H9 (cell line): ENCODE measurements at regions not wholly inside any gene's neighbourhood (a gene's known extent, or its start where the extent isn't known, plus 50 kb on each side); places are given as distances from the start of the nearest gene placed in this dataset.

ENCODE experiments used
- DNase-seq: peaks from one replicate; pipeline ENCODE4 v3.0.0-alpha.2; 2017
- H2AFZ ChIP-seq: one replicate; pipeline ENCODE4 v1.6.1; 2013; ENCODE audit warnings: mild to moderate bottlenecking, low read length, control low read depth, moderate library complexity
- H2AK5ac ChIP-seq: 2 replicates; pipeline ENCODE4 v1.6.1; 2013; ENCODE audit warnings: low read length, control low read depth, mixed read lengths; ENCODE audit not compliant: insufficient read length
- H2BK120ac ChIP-seq: one replicate; pipeline ENCODE4 v1.6.1; 2013; ENCODE audit warnings: low read depth, mild to moderate bottlenecking, low read length, control low read depth, inconsistent platforms; ENCODE audit not compliant: poor library complexity, severe bottlenecking
- H2BK12ac ChIP-seq: 2 replicates; pipeline ENCODE4 v1.6.1; 2013; ENCODE audit warnings: low read length, control low read depth, mixed read lengths, low read depth; ENCODE audit not compliant: insufficient read length
- H2BK15ac ChIP-seq: 2 replicates; pipeline ENCODE4 v1.6.1; 2013; ENCODE audit warnings: low read depth, low read length, control low read depth
- H2BK20ac ChIP-seq: one replicate; pipeline ENCODE4 v1.6.1; 2013; ENCODE audit warnings: low read depth, mild to moderate bottlenecking, low read length, control low read depth, inconsistent platforms; ENCODE audit not compliant: poor library complexity, severe bottlenecking
- H2BK5ac ChIP-seq: 2 replicates; pipeline ENCODE4 v1.6.1; 2013; ENCODE audit warnings: low read length, control low read depth, mixed read lengths; ENCODE audit not compliant: insufficient read length
- H3K14ac ChIP-seq: 2 replicates; pipeline ENCODE4 v1.6.1; 2013; ENCODE audit warnings: low read length, control low read depth; ENCODE audit not compliant: insufficient read depth
- H3K18ac ChIP-seq: 2 replicates; pipeline ENCODE4 v1.6.1; 2013; ENCODE audit warnings: low read depth, mild to moderate bottlenecking, mixed read lengths, low read length, control low read depth; ENCODE audit not compliant: insufficient read length
- H3K23ac ChIP-seq: 2 replicates; pipeline ENCODE4 v1.6.1; 2013; ENCODE audit warnings: low read length, control low read depth, mixed read lengths, low read depth; ENCODE audit not compliant: insufficient read length
- H3K23me2 ChIP-seq: 2 replicates; pipeline ENCODE4 v1.6.1; 2013; ENCODE audit warnings: low read depth, mild to moderate bottlenecking, mixed read lengths, low read length, control low read depth; ENCODE audit not compliant: insufficient read length, poor library complexity, severe bottlenecking
- H3K27ac ChIP-seq: 2 replicates; pipeline ENCODE4 v1.5.1; 2013; ENCODE audit warnings: low read length, control low read depth, mixed read lengths, low read depth; ENCODE audit not compliant: insufficient read length
- H3K27me3 ChIP-seq: 2 replicates; pipeline ENCODE4 v1.6.1; 2013; ENCODE audit warnings: low read length, control low read depth, inconsistent platforms; ENCODE audit not compliant: insufficient read depth
- H3K4ac ChIP-seq: 2 replicates; pipeline ENCODE4 v1.6.1; 2013; ENCODE audit warnings: low read depth, mild to moderate bottlenecking, control low read depth, inconsistent platforms, low read length, moderate library complexity
- H3K4me1 ChIP-seq: 2 replicates; pipeline ENCODE4 v1.6.1; 2013; ENCODE audit warnings: low read length, control low read depth, inconsistent platforms; ENCODE audit not compliant: insufficient read depth
- H3K4me2 ChIP-seq: 2 replicates; pipeline ENCODE4 v1.6.1; 2013; ENCODE audit warnings: low read length, control low read depth, mixed read lengths; ENCODE audit not compliant: insufficient read length, insufficient read depth
- H3K56ac ChIP-seq: 2 replicates; pipeline ENCODE4 v1.6.1; 2013; ENCODE audit warnings: low read depth, mild to moderate bottlenecking, mixed read lengths, low read length, control low read depth; ENCODE audit not compliant: insufficient read length
- H3K79me1 ChIP-seq: 2 replicates; pipeline ENCODE4 v1.6.1; 2013; ENCODE audit warnings: low read depth, mild to moderate bottlenecking, moderate library complexity, low read length, control low read depth, inconsistent platforms; ENCODE audit not compliant: insufficient read depth, poor library complexity, severe bottlenecking
- H3K79me2 ChIP-seq: 2 replicates; pipeline ENCODE4 v1.6.1; 2013; ENCODE audit warnings: low read length, control low read depth, inconsistent platforms; ENCODE audit not compliant: insufficient read depth
- H3K9ac ChIP-seq: 2 replicates; pipeline ENCODE4 v1.6.1; 2013; ENCODE audit warnings: low read length, control low read depth, mixed read lengths; ENCODE audit not compliant: insufficient read length; ENCODE audit errors: extremely low read depth
- H3K9me3 ChIP-seq: one replicate; pipeline ENCODE4 v1.6.1; 2013; ENCODE audit warnings: low read depth, low read length, inconsistent platforms; ENCODE audit not compliant: control insufficient read depth
- H3T11ph ChIP-seq: one replicate; pipeline ENCODE4 v1.6.1; 2013; ENCODE audit warnings: mild to moderate bottlenecking, low read length, control low read depth, inconsistent platforms
- H4K20me1 ChIP-seq: one replicate; pipeline ENCODE4 v1.6.1; 2013; ENCODE audit not compliant: control insufficient read depth, insufficient read length, insufficient read depth
- H4K5ac ChIP-seq: 2 replicates; pipeline ENCODE4 v1.6.1; 2013; ENCODE audit warnings: low read depth, mild to moderate bottlenecking, mixed read lengths, low read length, control low read depth; ENCODE audit not compliant: insufficient read length
- H4K8ac ChIP-seq: replicated peaks from 2 replicates; pipeline ENCODE4 v1.6.1; 2013; ENCODE audit warnings: low read length, control low read depth, mixed read lengths, low read depth; ENCODE audit not compliant: insufficient read length
- H4K91ac ChIP-seq: 2 replicates; pipeline ENCODE4 v1.6.1; 2013; ENCODE audit warnings: low read depth, mild to moderate bottlenecking, moderate library complexity, mixed read lengths, low read length, control low read depth; ENCODE audit not compliant: insufficient read length
- H3K27ac Mint-ChIP-seq, 3 experiments: 2 replicates in 2 of 3; 3 replicates in 1 of 3; pipeline ENCODE4 v1.8.0; 2020 to 2021; ENCODE audit warnings: mixed read lengths in 3 of 3, mild to moderate bottlenecking in 1 of 3, moderate library complexity in 1 of 3
- H3K27me3 Mint-ChIP-seq: 2 replicates; pipeline ENCODE4 v1.8.0; 2021; ENCODE audit warnings: low read depth, mild to moderate bottlenecking, moderate library complexity, mixed read lengths
- H3K36me3 Mint-ChIP-seq, 3 experiments: 2 replicates in 2 of 3; 3 replicates in 1 of 3; pipeline ENCODE4 v1.8.0; 2020 to 2021; ENCODE audit warnings: low read depth in 3 of 3, mixed read lengths in 3 of 3; ENCODE audit not compliant: insufficient read depth in 1 of 3
- H3K4me1 Mint-ChIP-seq, 2 experiments: 2 replicates each; pipeline ENCODE4 v1.8.0; 2020; ENCODE audit warnings: mixed read lengths in 2 of 2
- H3K4me3 Mint-ChIP-seq, 2 experiments: 2 replicates in 1 of 2; 3 replicates in 1 of 2; pipeline ENCODE4 v1.8.0; 2020 to 2021; ENCODE audit warnings: mild to moderate bottlenecking in 2 of 2, mixed read lengths in 2 of 2, moderate library complexity in 1 of 2
- H3K9me3 Mint-ChIP-seq, 2 experiments: 2 replicates in 1 of 2; 3 replicates in 1 of 2; pipeline ENCODE4 v1.8.0; 2020; ENCODE audit warnings: mild to moderate bottlenecking in 2 of 2, mixed read lengths in 2 of 2, moderate library complexity in 1 of 2
- CTCF ChIP-seq: fragments of 200-600 bp; sonication (generic); conservative IDR thresholded peaks from 3 replicates; pipeline ENCODE4 v1.8.0; 2021; ENCODE audit warnings: antibody characterized with exemption, mild to moderate bottlenecking
- WGBS: extraction: QIAGEN DNeasy Blood & Tissue Kit; methylation state at CpG from one replicate; pipeline ENCODE4 v1.1.7; 2013; ENCODE audit warnings: missing lambda C conversion rate, low lambda C conversion rate, mixed read lengths; ENCODE audit not compliant: insufficient read length; ENCODE audit errors: extremely low coverage; 5-methylcytosine and 5-hydroxymethylcytosine counted together

GRCh38 chr4:186405957-186406356 lies 140.0 kb downstream of the F11 start:
- Histone ChIP-seq H3K4me2 (no peak overlapping the region), H4K20me1 (no peaks in the 10 kb centered on the region), H3K56ac (no peak overlapping the region), H3K9ac (no peak overlapping the region), H3K4me1 (no peaks in the 10 kb centered on the region), H3K23me2 (no peaks in the 10 kb centered on the region), H2BK12ac (no peak overlapping the region), H3K4ac (no peak overlapping the region), H3K27ac (no peak overlapping the region), H2BK20ac (no peak overlapping the region), H4K8ac (no peak overlapping the region), H2AFZ (no peak overlapping the region), H3T11ph (no peak overlapping the region), H3K27me3 (no peaks in the 10 kb centered on the region), H2BK15ac (no peak overlapping the region), H3K23ac (no peak overlapping the region), H3K9me3 (no peaks in the 10 kb centered on the region), H3K79me2 (no peaks in the 10 kb centered on the region), H2BK120ac (no peak overlapping the region), H4K5ac (peak overlapping the region; percentile 25), H4K91ac (no peak overlapping the region), H2AK5ac (no peak overlapping the region), H3K79me1 (no peaks in the 10 kb centered on the region), H3K18ac (peak overlapping the region; percentile 2), H2BK5ac (no peak overlapping the region), H3K14ac (no peak overlapping the region)
- TF ChIP-seq CTCF: no peak
- 100% methylated on average over 2 of the region's 12 CpGs for WGBS
- Mint-ChIP-seq H3K4me1 (peaks cover 0 to 3% of the 10 kb centered on the region in 2 experiments; a peak in 2 of 4 replicates), H3K27ac (peak overlapping the region in 2 of 3 experiments; percentile 0 to 5; a peak in 3 of 7 replicates), H3K4me3 (no peak overlapping the region), H3K9me3 (peaks cover 3 to 10% of the 10 kb centered on the region in 2 experiments; a peak in 4 of 5 replicates), H3K36me3 (peaks cover 0 to 7% (median 3%) of the 10 kb centered on the region in 3 experiments; a peak in 3 of 7 replicates), H3K27me3 (peaks cover 9% of the 10 kb centered on the region)
- DNase-seq: no peak
